GM03348 (cell line): ENCODE measurements at regions not wholly inside any gene's neighbourhood (a gene's known extent, or its start where the extent isn't known, plus 50 kb on each side); places are given as distances from the start of the nearest gene placed in this dataset.
A peak's percentile ranks its signal among the peaks of the same experiment; 100 is the strongest.

Source experiments
- DNase-seq: peaks from one replicate; pipeline ENCODE4 v3.0.0; 2012; ENCODE audit warnings: low spot score

DNA sequence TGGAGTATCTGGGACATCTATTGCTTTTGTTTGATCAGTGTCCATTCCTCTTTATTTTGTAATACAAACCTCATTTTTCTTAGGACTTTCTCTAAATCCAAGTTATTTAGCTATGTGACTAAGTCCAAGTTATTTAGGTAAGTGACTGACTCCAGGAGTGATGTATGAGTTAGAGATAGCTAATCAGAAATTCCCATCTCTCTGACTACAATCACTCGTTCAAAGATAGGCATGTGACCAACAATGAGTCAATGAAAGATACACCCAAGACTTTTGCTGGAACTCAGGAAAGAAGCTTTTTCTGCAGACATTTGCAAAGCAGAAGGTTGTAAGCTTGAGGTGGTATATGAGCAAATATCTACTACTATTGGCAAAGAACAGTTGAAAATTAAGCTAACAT, 72.5 kb upstream of the KCNIP4 start:
- no peak for DNase-seq

DNA sequence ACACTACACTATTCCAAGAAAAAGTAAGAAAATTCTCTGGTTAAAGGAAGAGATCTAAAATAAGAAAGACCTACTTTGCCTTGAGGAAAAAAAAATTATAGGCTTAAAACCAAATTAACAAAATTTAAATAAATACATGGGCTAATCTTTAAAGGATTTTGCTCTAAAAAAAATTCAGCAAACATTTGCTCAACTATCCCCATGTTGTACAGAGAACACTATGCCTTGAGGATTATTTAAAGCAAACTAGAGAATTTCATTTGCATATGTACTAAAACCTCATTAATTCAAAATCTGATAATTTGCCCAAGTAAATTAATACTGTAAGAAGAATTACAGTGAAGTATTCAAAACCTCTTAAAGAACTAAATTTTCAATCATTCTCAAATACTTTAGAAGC, 71.6 kb upstream of the KCNIP4 start:
- no peak for DNase-seq

DNA sequence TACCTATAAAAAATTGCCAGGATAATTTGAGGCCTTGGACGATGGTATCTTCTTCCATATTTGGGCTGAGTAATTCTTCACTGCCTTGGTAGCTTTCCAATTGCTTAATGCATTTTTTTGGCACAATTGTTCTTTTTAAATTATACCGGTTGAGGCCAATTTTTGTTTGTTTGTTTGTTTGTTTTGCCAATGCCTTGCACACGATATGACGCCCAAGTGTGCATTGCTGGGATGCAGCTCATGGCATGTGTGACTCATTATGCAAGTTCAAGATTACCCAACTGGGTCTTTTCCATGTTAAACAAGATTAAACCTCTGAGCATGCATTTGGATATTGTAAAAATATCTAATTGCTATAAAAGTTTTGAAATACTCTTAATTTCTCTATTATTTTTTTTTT, 71.1 kb upstream of the KCNIP4 start:
- peak; percentile 33 for DNase-seq

DNA sequence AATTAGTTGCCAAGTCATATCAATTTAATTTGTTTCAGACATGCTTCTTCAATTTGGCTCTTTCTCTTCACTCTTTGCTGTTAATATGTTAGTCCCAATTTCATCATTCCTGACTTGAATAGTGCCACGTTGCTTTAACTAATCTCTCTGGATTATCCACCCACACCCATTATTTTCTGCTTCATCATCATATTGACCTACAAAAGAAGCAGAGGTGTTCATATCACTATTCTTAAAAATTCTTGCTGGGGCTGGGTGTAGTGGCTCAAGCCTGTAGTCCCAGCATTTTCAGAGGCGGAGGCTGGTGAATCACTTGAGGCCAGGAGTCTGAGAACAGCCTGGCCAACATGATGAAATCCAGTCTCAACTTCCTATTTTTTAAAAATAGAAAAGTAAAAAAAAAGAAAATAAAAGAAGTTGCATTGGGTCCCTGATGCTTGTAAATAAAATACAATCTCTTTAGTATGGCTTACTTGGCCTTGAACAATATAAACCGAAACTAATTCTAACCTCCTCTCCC, 65.7 kb upstream of the KCNIP4 start:
- DNase-seq, result peak; percentile 8

DNA sequence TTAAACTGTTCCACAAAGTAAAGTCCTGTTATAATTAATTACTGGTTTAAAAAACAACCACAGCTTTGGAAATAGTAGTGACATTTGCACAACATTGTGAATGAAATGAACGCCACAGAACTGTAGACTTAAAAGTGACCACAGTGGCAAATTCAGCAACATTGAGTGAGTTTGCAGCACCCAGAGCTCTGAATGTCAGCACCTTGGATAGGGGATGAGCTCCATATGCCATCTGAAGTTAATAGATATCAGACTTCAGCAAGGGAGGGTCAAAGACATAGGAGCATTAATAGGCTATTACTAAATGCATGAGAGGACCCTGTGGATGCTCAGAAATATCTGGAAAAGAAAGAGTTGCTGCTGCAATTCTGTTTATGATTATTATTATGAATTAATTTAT, 55.3 kb upstream of the KCNIP4 start:
- DNase-seq, result no peak
